ENCODE measurements at regions not wholly inside any gene's neighbourhood (a gene's known extent, or its start where the extent isn't known, plus 50 kb on each side); places are given as distances from the start of the nearest gene placed in this dataset.

GRCh38 chr20:19141998-19142397, 70.4 kb upstream of the SLC24A3 start:
- H3K4me3 ChIP-seq (replicated peaks in 1 of 4; ENCODE audit: control extremely low read depth in 1 of 4, insufficient read depth in 1 of 4, low read depth in 3 of 4, low read length in 4 of 4), result no peak overlapping the region
- H3K4me1 ChIP-seq (ENCODE audit: control insufficient read depth, extremely low read depth, insufficient read depth, low read length), result no peaks in the 10 kb centered on the region
- no peak for TF ChIP-seq CTCF (conservative IDR thresholded peaks at IDR 0.05 in 1 of 2, IDR thresholded peaks at IDR 0.05 in 1 of 2; ENCODE audit: low read depth in 1 of 2, low read length in 2 of 2)
- TF ChIP-seq EZH2 (IDR thresholded peaks at IDR 0.05; ENCODE audit: low read length, missing control alignments), result no peak
- no peaks in the 10 kb centered on the region for H3K79me2 ChIP-seq (ENCODE audit: control insufficient read depth, insufficient read depth, low read length)
- no peak overlapping the region for H3K27ac ChIP-seq (ENCODE audit: insufficient read depth, low read length)
- H3K4me2 ChIP-seq (ENCODE audit: extremely low read depth, insufficient read depth, low read length), result no peak overlapping the region
- H3K9ac ChIP-seq (ENCODE audit: insufficient read depth, low read length), result no peak overlapping the region
- H3K36me3 ChIP-seq (ENCODE audit: control insufficient read depth, insufficient read depth, low read length), result no peaks in the 10 kb centered on the region
- no peak overlapping the region for H2AFZ ChIP-seq (ENCODE audit: low read length)
- no peaks in the 10 kb centered on the region for H3K9me3 ChIP-seq (ENCODE audit: control insufficient read depth, insufficient read depth, low read depth, low read length)
- no peaks in the 10 kb centered on the region for H3K27me3 ChIP-seq (ENCODE audit: control insufficient read depth, insufficient read depth, low read length)
- no peaks in the 10 kb centered on the region for H4K20me1 ChIP-seq (ENCODE audit: control insufficient read depth, extremely low read depth, insufficient read depth, low read length)
- no peak for DNase-seq (ENCODE audit: low read depth in 2 of 2)

DNA sequence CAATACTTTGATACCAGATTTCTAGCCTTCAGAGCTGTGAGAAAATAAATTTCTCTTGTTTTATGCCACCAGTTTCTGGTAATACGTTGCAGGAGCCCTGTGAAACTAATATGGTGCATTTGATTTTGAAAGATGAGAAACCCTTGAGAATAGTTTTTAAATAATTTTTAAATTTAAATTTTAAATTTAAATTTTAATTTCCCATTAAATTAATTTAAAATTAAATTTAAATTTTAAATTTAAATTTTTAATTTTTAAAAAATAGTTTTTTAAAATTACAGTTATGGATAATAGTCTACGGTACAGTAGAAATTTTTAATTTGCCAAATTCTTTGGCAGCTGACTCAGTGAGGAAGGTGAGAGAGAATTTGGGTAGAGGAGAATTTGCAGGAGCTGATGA, 68.6 kb upstream of the SLC24A3 start:
- Histone ChIP-seq H2AFZ (ENCODE audit: low read length) (no peak overlapping the region), H3K79me2 (ENCODE audit: control insufficient read depth, insufficient read depth, low read length) (no peaks in the 10 kb centered on the region), H3K36me3 (ENCODE audit: control insufficient read depth, insufficient read depth, low read length) (no peaks in the 10 kb centered on the region), H3K27me3 (ENCODE audit: control insufficient read depth, insufficient read depth, low read length) (no peaks in the 10 kb centered on the region), H4K20me1 (ENCODE audit: control insufficient read depth, extremely low read depth, insufficient read depth, low read length) (no peaks in the 10 kb centered on the region), H3K9ac (ENCODE audit: insufficient read depth, low read length) (no peak overlapping the region), H3K4me3 (replicated peaks in 1 of 4; ENCODE audit: control extremely low read depth in 1 of 4, insufficient read depth in 1 of 4, low read depth in 3 of 4, low read length in 4 of 4) (no peak overlapping the region), H3K9me3 (ENCODE audit: control insufficient read depth, insufficient read depth, low read depth, low read length) (no peaks in the 10 kb centered on the region), H3K4me1 (ENCODE audit: control insufficient read depth, extremely low read depth, insufficient read depth, low read length) (no peaks in the 10 kb centered on the region), H3K27ac (ENCODE audit: insufficient read depth, low read length) (no peak overlapping the region), H3K4me2 (ENCODE audit: extremely low read depth, insufficient read depth, low read length) (no peak overlapping the region)
- DNase-seq (ENCODE audit: low read depth in 2 of 2), result no peak
- TF ChIP-seq CTCF (conservative IDR thresholded peaks at IDR 0.05 in 1 of 2, IDR thresholded peaks at IDR 0.05 in 1 of 2; ENCODE audit: low read depth in 1 of 2, low read length in 2 of 2) (no peak), EZH2 (IDR thresholded peaks at IDR 0.05; ENCODE audit: low read length, missing control alignments) (no peak)

- H4K20me1 ChIP-seq (ENCODE audit: control insufficient read depth, extremely low read depth, insufficient read depth, low read length), result no peaks in the 10 kb centered on the region
- no peak overlapping the region for H3K4me3 ChIP-seq (replicated peaks in 1 of 4; ENCODE audit: control extremely low read depth in 1 of 4, insufficient read depth in 1 of 4, low read depth in 3 of 4, low read length in 4 of 4)
- H3K9ac ChIP-seq (ENCODE audit: insufficient read depth, low read length), result no peak overlapping the region
- DNase-seq (ENCODE audit: low read depth in 2 of 2), result no peak
- no peak overlapping the region for H3K4me2 ChIP-seq (ENCODE audit: extremely low read depth, insufficient read depth, low read length)
- no peaks in the 10 kb centered on the region for H3K36me3 ChIP-seq (ENCODE audit: control insufficient read depth, insufficient read depth, low read length)
- H3K4me1 ChIP-seq (ENCODE audit: control insufficient read depth, extremely low read depth, insufficient read depth, low read length), result no peaks in the 10 kb centered on the region
- no peaks in the 10 kb centered on the region for H3K79me2 ChIP-seq (ENCODE audit: control insufficient read depth, insufficient read depth, low read length)
- H3K9me3 ChIP-seq (ENCODE audit: control insufficient read depth, insufficient read depth, low read depth, low read length), result no peaks in the 10 kb centered on the region
- H2AFZ ChIP-seq (ENCODE audit: low read length), result no peak overlapping the region
- H3K27me3 ChIP-seq (ENCODE audit: control insufficient read depth, insufficient read depth, low read length), result no peaks in the 10 kb centered on the region
- H3K27ac ChIP-seq (ENCODE audit: insufficient read depth, low read length), result no peak overlapping the region
- TF ChIP-seq EZH2 (IDR thresholded peaks at IDR 0.05; ENCODE audit: low read length, missing control alignments), result no peak
- TF ChIP-seq CTCF (conservative IDR thresholded peaks at IDR 0.05 in 1 of 2, IDR thresholded peaks at IDR 0.05 in 1 of 2; ENCODE audit: low read depth in 1 of 2, low read length in 2 of 2), result no peak
These were observed 51.1 kb upstream of the SLC24A3 start for GRCh38 chr20:19161336-19161735.
